HEK293T (cell line): ENCODE measurements at regions not wholly inside any gene's neighbourhood (a gene's known extent, or its start where the extent isn't known, plus 50 kb on each side); places are given as distances from the start of the nearest gene placed in this dataset.

Experiments used
- ARNT ChIP-seq: fragments of 450-650 bp; IDR thresholded peaks from 2 replicates; pipeline ENCODE4 v1.6.1; 2017; ENCODE audit warnings: mild to moderate bottlenecking
- BHLHE40 ChIP-seq: fragments of 450-650 bp; IDR thresholded peaks from 2 replicates; pipeline ENCODE4 v1.6.1; 2016; ENCODE audit warnings: mild to moderate bottlenecking, moderate library complexity, borderline replicate concordance
- ELF4 ChIP-seq: fragments of 450-650 bp; IDR thresholded peaks from 2 replicates; pipeline ENCODE4 v1.6.1; 2017; ENCODE audit warnings: antibody characterized with exemption
- FOXK2 ChIP-seq: fragments of 450-650 bp; IDR thresholded peaks from 2 replicates; pipeline ENCODE4 v1.6.1; 2016; ENCODE audit warnings: mild to moderate bottlenecking
- FOXM1 ChIP-seq: fragments of 450-650 bp; IDR thresholded peaks from 2 replicates; pipeline ENCODE4 v1.6.1; 2017; ENCODE audit warnings: mild to moderate bottlenecking, borderline replicate concordance
- HDGF ChIP-seq: fragments of 450-650 bp; IDR thresholded peaks from 2 replicates; pipeline ENCODE4 v1.6.1; 2017; ENCODE audit warnings: antibody characterized with exemption, borderline replicate concordance
- NFRKB ChIP-seq: fragments of 450-650 bp; IDR thresholded peaks from 2 replicates; pipeline ENCODE4 v1.6.1; 2016; ENCODE audit warnings: mild to moderate bottlenecking, moderate library complexity
- SP1 ChIP-seq: fragments of 450-650 bp; IDR thresholded peaks from 2 replicates; pipeline ENCODE4 v1.6.1; 2017
- SUZ12 ChIP-seq: fragments of 450-650 bp; IDR thresholded peaks from 2 replicates; pipeline ENCODE4 v1.6.1; 2016; ENCODE audit warnings: mild to moderate bottlenecking
- TARDBP ChIP-seq: fragments of 450-650 bp; IDR thresholded peaks from 2 replicates; pipeline ENCODE4 v1.6.1; 2016
- TF ChIP-seq, protein P1 (sequence below): fragments of 450-650 bp; IDR thresholded peaks from 2 replicates; pipeline ENCODE4 v1.6.1; 2016

DNA sequence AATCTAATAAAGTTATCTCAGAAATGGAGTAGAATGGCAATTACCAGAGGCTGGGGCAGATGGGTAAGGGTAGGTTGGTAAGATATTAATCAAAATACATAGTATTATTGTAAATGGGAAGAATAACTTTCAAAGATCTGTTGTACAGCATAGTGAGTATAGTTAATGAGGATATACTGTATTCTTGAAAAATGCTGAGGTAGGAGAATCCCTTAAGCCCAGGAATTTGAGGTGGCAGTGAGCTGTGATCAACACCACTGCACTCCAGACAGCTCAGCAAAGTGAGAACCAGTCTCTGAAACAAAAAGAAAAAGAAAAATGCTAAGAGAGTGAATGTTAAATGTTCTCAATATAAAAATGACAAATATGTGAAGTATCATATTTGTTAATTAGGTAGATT, 1033.7 kb downstream of the KCNT2 start:
- TF ChIP-seq SUZ12, result no peak
- TF ChIP-seq, protein P1, sequence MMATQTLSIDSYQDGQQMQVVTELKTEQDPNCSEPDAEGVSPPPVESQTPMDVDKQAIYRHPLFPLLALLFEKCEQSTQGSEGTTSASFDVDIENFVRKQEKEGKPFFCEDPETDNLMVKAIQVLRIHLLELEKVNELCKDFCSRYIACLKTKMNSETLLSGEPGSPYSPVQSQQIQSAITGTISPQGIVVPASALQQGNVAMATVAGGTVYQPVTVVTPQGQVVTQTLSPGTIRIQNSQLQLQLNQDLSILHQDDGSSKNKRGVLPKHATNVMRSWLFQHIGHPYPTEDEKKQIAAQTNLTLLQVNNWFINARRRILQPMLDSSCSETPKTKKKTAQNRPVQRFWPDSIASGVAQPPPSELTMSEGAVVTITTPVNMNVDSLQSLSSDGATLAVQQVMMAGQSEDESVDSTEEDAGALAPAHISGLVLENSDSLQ, result no peak
- no peak for TF ChIP-seq FOXK2
- no peak for TF ChIP-seq BHLHE40
- no peak for TF ChIP-seq TARDBP
- no peak for TF ChIP-seq FOXM1
- TF ChIP-seq NFRKB, result no peak
- TF ChIP-seq ARNT, result no peak
- TF ChIP-seq SP1, result no peak
- TF ChIP-seq HDGF, result no peak
- no peak for TF ChIP-seq ELF4
